Ovary (tissue), 3 donors: ENCODE measurements at regions not wholly inside any gene's neighbourhood (a gene's known extent, or its start where the extent isn't known, plus 50 kb on each side); places are given as distances from the start of the nearest gene placed in this dataset.

Experiments used
- EP300 ChIP-seq: sonication (generic); formaldehyde crosslinking; IDR thresholded peaks from one replicate; pipeline ENCODE4 v1.6.1; 2017; ENCODE audit warnings: antibody characterized with exemption
- POLR2A ChIP-seq: fragments of 450-650 bp; IDR thresholded peaks from one replicate; pipeline ENCODE4 v1.6.1; 2017; ENCODE audit warnings: antibody characterized with exemption, mild to moderate bottlenecking, moderate library complexity
- TF ChIP-seq, protein P1 (sequence below), 3 donors: fragments of 450-650 bp in 2 of 3; fragments of 200-600 bp in 1 of 3; IDR thresholded peaks; one replicate each; pipeline versions ENCODE4 v1.5.1 to v1.8.0; 2016 to 2022; ENCODE audit warnings: antibody characterized with exemption in 3 of 3, mild to moderate bottlenecking in 1 of 3
- donor health status: DM: no; HTN: no; CAD: no.

DNA sequence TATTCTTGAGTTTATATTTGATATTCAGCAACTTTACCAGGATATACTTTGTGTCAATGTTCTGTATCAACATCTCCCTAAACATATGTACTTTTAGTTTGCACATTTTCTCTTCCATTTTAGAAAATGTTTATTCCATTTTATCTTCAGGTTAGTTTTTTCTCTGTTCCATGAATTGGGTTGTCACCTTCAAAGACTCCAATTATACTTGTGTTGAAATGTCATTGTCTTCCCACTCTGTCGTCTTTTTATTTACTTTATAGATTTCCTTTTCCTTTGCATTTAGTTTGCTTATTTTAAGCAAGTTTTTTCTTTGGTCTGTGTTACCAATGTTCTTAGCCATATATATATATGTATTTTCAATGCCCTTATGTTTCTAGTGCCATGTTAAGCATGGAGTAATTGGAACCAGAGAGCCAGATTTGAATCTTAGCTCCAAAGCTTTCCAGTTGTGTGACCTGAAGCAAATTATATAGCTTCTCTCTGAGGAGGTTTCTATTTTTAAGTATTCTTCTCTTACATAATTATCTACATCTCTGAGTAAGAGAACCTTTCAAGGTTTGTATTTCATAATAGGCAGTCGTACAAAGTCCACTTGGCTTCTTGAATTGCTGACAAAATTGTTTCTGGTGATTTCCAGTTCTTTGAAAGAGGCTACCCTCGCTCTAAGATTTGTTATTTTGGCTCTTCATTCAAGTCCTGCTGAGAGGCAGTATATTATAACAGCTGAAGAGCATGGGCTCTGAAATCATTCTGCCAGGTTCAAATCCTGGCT lies 85.8 kb upstream of the DYRK2 start:
- no peak for TF ChIP-seq POLR2A
- TF ChIP-seq, protein P1, sequence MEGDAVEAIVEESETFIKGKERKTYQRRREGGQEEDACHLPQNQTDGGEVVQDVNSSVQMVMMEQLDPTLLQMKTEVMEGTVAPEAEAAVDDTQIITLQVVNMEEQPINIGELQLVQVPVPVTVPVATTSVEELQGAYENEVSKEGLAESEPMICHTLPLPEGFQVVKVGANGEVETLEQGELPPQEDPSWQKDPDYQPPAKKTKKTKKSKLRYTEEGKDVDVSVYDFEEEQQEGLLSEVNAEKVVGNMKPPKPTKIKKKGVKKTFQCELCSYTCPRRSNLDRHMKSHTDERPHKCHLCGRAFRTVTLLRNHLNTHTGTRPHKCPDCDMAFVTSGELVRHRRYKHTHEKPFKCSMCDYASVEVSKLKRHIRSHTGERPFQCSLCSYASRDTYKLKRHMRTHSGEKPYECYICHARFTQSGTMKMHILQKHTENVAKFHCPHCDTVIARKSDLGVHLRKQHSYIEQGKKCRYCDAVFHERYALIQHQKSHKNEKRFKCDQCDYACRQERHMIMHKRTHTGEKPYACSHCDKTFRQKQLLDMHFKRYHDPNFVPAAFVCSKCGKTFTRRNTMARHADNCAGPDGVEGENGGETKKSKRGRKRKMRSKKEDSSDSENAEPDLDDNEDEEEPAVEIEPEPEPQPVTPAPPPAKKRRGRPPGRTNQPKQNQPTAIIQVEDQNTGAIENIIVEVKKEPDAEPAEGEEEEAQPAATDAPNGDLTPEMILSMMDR (IDR thresholded peaks at IDR 0.05), result no peak
- TF ChIP-seq EP300, result no peak
